SK-N-SH treated with all-trans-retinoic acid at 6 μM for 48 hours (cell line): ENCODE measurements at regions not wholly inside any gene's neighbourhood (a gene's known extent, or its start where the extent isn't known, plus 50 kb on each side); places are given as distances from the start of the nearest gene placed in this dataset.

ENCODE experiments used
- ARNTL ChIP-seq: fragments of 450-650 bp; formaldehyde crosslinking; IDR thresholded peaks from 2 replicates; pipeline ENCODE4 v1.5.0; 2020; ENCODE audit warnings: low read depth, mild to moderate bottlenecking, moderate library complexity, borderline replicate concordance
- GLIS3 ChIP-seq: fragments of 250-450 bp; sonication (Bioruptor Pico); IDR thresholded peaks from 2 replicates; pipeline ENCODE4 v1.5.0; 2020; ENCODE audit warnings: mild to moderate bottlenecking, moderate library complexity
- SNAI2 ChIP-seq: fragments of 250-450 bp; sonication (Bioruptor Pico); IDR thresholded peaks from 2 replicates; pipeline ENCODE4 v1.5.0; 2020; ENCODE audit warnings: mild to moderate bottlenecking, moderate library complexity
- ZFP30 ChIP-seq: fragments of 450-650 bp; formaldehyde crosslinking; IDR thresholded peaks from 2 replicates; pipeline ENCODE4 v1.5.0; 2022; ENCODE audit warnings: mild to moderate bottlenecking, moderate library complexity
- ZNF565 ChIP-seq: fragments of 450-650 bp; formaldehyde crosslinking; conservative IDR thresholded peaks from 2 replicates; pipeline ENCODE4 v1.5.0; 2020; ENCODE audit warnings: low read depth, mild to moderate bottlenecking, moderate library complexity
- ZNF8 ChIP-seq: fragments of 450-650 bp; formaldehyde crosslinking; IDR thresholded peaks from 2 replicates; pipeline ENCODE4 v1.5.0; 2020; ENCODE audit warnings: mild to moderate bottlenecking, moderate library complexity

DNA sequence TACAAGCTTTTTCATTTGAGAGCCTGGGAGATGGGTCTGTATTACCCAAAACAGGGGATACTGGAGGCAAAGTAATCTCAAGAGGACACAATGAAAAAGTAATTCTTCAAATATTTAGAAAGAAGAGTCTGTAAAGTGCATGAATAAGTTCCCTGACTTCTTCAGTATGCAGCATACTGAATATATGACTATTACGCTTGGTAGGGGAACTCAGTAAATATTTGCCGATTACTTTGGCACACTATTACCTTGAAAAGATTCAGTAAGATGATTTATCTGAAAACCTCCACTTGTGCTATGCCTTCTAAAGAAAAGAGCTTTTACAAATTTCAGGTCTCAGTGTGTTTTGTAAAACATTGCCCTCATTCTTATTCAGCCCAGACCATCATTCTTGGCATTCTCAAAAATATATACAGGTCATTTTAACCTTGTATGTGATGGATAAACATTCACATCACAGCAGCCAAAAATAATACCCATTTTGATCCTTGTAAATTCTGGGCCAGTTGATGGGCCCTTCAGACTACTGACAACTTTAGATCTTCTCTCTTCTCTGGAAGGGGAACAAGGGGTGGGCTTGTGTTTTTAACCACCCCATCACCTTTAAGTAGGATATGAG lies 125.9 kb downstream of the EDN1 start:
- TF ChIP-seq SNAI2 (no peak), ARNTL (CRISPR knock-in tag) (no peak), ZNF565 (CRISPR knock-in tag) (no peak), GLIS3 (no peak), ZFP30 (CRISPR knock-in tag) (no peak), ZNF8 (CRISPR knock-in tag) (no peak)
